ENCODE measurements at regions not wholly inside any gene's neighbourhood (a gene's known extent, or its start where the extent isn't known, plus 50 kb on each side); places are given as distances from the start of the nearest gene placed in this dataset.
A peak's percentile ranks its signal among the peaks of the same experiment; 100 is the strongest.
"Not testable (repeated sequence)": the region's sequence is repeated elsewhere in the genome, so short reads cannot be mapped to it uniquely, and the experiment has no call there.

- Histone ChIP-seq H3K27me3 (ENCODE audit: insufficient read depth, poor library complexity, severe bottlenecking) (no peaks in the 10 kb centered on the region), H3K4me3 (ENCODE audit: severe bottlenecking) (no peak overlapping the region), H3K36me3 (ENCODE audit: low read depth) (no peaks in the 10 kb centered on the region), H3K4me1 (ENCODE audit: insufficient read depth, poor library complexity, severe bottlenecking) (no peaks in the 10 kb centered on the region), H3K9me3 (ENCODE audit: severe bottlenecking) (no peaks in the 10 kb centered on the region), H3K27ac (ENCODE audit: poor library complexity, severe bottlenecking) (no peak overlapping the region)
- ATAC-seq (ENCODE audit: low read depth) (no peak), DNase-seq (ENCODE audit: low spot score) (no peak)
- no peak for TF ChIP-seq CTCF (IDR thresholded peaks at IDR 0.05; ENCODE audit: poor library complexity, severe bottlenecking)
Measured at GRCh38 chr2:193222454-193222853, 1027.7 kb upstream of the TMEFF2 start.

- no peaks in the 10 kb centered on the region for H3K27me3 ChIP-seq (ENCODE audit: insufficient read depth, poor library complexity, severe bottlenecking)
- DNase-seq (ENCODE audit: low spot score) (no peak), ATAC-seq (ENCODE audit: low read depth) (no peak)
- no peak for TF ChIP-seq CTCF (IDR thresholded peaks at IDR 0.05; ENCODE audit: poor library complexity, severe bottlenecking)
- H3K27ac ChIP-seq (ENCODE audit: poor library complexity, severe bottlenecking): no peak overlapping the region
- no peaks in the 10 kb centered on the region for H3K9me3 ChIP-seq (ENCODE audit: severe bottlenecking)
- H3K4me1 ChIP-seq (ENCODE audit: insufficient read depth, poor library complexity, severe bottlenecking): no peaks in the 10 kb centered on the region
- H3K4me3 ChIP-seq (ENCODE audit: severe bottlenecking): no peak overlapping the region
- H3K36me3 ChIP-seq (ENCODE audit: low read depth): no peaks in the 10 kb centered on the region
Measured at GRCh38 chr2:193219413-193219812, 1024.7 kb upstream of the TMEFF2 start.

GRCh38 chr2:193201583-193201982 lies 1006.9 kb upstream of the TMEFF2 start:
- Histone ChIP-seq H3K4me1 (ENCODE audit: insufficient read depth, poor library complexity, severe bottlenecking) (no peaks in the 10 kb centered on the region), H3K27ac (ENCODE audit: poor library complexity, severe bottlenecking) (no peak overlapping the region), H3K4me3 (ENCODE audit: severe bottlenecking) (no peak overlapping the region), H3K36me3 (ENCODE audit: low read depth) (no peaks in the 10 kb centered on the region), H3K9me3 (ENCODE audit: severe bottlenecking) (no peaks in the 10 kb centered on the region), H3K27me3 (ENCODE audit: insufficient read depth, poor library complexity, severe bottlenecking) (no peaks in the 10 kb centered on the region)
- ATAC-seq (ENCODE audit: low read depth) (no peak), DNase-seq (ENCODE audit: low spot score) (no peak)
- TF ChIP-seq CTCF (IDR thresholded peaks at IDR 0.05; ENCODE audit: poor library complexity, severe bottlenecking): no peak

DNA sequence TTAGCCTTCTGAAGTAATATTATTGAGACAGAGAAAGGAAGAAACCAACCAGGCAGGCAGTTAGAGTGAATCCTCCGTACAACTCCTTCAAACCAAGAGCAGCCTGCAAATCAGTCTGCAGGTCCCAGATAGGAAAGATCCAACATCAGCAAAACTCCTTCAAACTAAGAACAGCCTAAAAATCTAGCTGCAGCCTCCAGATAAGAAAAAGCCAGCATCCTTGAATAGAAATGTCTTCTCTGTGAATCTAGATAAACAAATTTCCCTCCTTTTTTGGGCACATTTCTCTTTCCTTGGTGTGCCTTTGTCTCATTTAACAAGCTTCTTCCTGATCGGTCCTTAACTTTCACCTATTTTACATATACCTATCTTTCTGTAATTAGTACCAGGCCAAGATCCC lies 1004.6 kb upstream of the TMEFF2 start:
- TF ChIP-seq CTCF (IDR thresholded peaks at IDR 0.05; ENCODE audit: poor library complexity, severe bottlenecking): no peak
- Histone ChIP-seq H3K4me3 (ENCODE audit: severe bottlenecking) (no peak overlapping the region), H3K27me3 (ENCODE audit: insufficient read depth, poor library complexity, severe bottlenecking) (no peaks in the 10 kb centered on the region), H3K4me1 (ENCODE audit: insufficient read depth, poor library complexity, severe bottlenecking) (no peaks in the 10 kb centered on the region), H3K27ac (ENCODE audit: poor library complexity, severe bottlenecking) (no peak overlapping the region), H3K9me3 (ENCODE audit: severe bottlenecking) (no peaks in the 10 kb centered on the region), H3K36me3 (ENCODE audit: low read depth) (no peaks in the 10 kb centered on the region)
- no peak for DNase-seq (ENCODE audit: low spot score)
- ATAC-seq (ENCODE audit: low read depth): no peak

DNA sequence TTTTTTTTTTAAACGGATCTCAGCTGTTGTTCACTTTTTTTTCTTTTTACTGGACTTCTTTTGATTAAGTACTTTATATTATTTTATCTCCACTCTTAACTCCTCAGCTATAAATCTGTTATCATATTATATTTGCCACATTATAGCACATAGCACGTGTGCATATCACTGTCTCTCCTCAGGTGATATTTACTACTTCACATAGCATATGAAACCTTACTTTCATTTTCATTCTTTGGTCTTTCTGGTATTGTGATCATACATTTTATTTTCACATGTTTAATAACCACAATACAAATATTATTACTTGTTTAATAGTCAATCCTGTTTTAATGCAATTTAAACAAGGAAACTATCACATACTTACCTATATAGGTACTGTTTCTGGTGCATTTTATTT lies 993.1 kb upstream of the TMEFF2 start:
- no peak overlapping the region for H3K27ac ChIP-seq (ENCODE audit: poor library complexity, severe bottlenecking)
- no peaks in the 10 kb centered on the region for H3K36me3 ChIP-seq (ENCODE audit: low read depth)
- TF ChIP-seq CTCF (IDR thresholded peaks at IDR 0.05; ENCODE audit: poor library complexity, severe bottlenecking): no peak
- no peaks in the 10 kb centered on the region for H3K9me3 ChIP-seq (ENCODE audit: severe bottlenecking)
- H3K27me3 ChIP-seq (ENCODE audit: insufficient read depth, poor library complexity, severe bottlenecking): no peaks in the 10 kb centered on the region
- no peak for DNase-seq (ENCODE audit: low spot score)
- ATAC-seq (ENCODE audit: low read depth): no peak
- peak overlapping the region; percentile 19 for H3K4me3 ChIP-seq (ENCODE audit: severe bottlenecking)
- peaks cover 11% of the 10 kb centered on the region for H3K4me1 ChIP-seq (ENCODE audit: insufficient read depth, poor library complexity, severe bottlenecking)

DNA sequence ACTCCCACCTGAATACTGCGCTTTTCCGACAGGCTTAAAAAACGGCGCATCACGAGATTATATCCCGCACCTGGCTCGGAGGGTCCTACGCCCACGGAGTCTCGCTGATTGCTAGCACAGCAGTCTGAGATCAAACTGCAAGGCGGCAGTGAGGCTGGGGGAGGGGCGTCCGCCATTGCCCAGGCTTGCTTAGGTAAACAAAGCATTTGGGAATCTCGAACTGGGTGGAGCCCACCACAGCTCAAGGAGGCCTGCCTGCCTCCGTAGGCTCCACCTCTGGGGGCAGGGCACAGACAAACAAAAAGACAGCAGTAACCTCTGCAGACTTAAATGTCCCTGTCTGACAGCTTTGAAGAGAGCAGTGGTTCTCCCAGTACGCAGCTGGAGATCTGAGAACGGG lies 976.2 kb upstream of the TMEFF2 start:
- ATAC-seq (ENCODE audit: low read depth); H3K27me3 ChIP-seq (ENCODE audit: insufficient read depth, poor library complexity, severe bottlenecking); H3K9me3 ChIP-seq (ENCODE audit: severe bottlenecking); H3K36me3 ChIP-seq (ENCODE audit: low read depth); DNase-seq (ENCODE audit: low spot score); H3K4me1 ChIP-seq (ENCODE audit: insufficient read depth, poor library complexity, severe bottlenecking); H3K27ac ChIP-seq (ENCODE audit: poor library complexity, severe bottlenecking); H3K4me3 ChIP-seq (ENCODE audit: severe bottlenecking): not testable (repeated sequence)
